GM12872 (cell line): ENCODE measurements at regions not wholly inside any gene's neighbourhood (a gene's known extent, or its start where the extent isn't known, plus 50 kb on each side); places are given as distances from the start of the nearest gene placed in this dataset.

ENCODE experiments used
- CTCF ChIP-seq: IDR thresholded peaks from 3 replicates; pipeline ENCODE4 v1.5.1; 2011; ENCODE audit warnings: low read depth, mild to moderate bottlenecking, low read length, moderate library complexity; ENCODE audit not compliant: insufficient read depth

- TF ChIP-seq CTCF = no peak
These were observed 349.5 kb downstream of the TGFB2 start for GRCh38 chr1:218694636-218695035.

- no peak for TF ChIP-seq CTCF
These were observed 350.4 kb downstream of the TGFB2 start for GRCh38 chr1:218695525-218695924.

DNA sequence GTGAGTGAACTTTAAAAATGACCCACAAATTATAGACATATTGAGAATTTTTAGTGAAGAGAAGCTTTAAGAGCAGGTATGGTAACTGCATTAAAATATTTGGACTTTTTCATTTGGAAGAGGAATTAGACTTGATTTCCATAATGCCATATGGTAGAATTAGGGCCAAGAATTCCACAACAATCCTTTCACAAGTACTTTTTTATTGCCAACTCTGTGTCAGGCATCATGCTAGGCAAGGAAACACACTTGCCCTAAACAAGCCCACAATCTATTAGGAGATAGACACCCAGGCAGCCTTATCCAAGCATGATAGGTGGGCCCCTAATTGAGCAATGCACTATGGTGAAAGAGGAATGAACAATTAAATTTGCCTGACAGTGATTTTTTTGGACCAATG, 353.0 kb downstream of the TGFB2 start:
- no peak for TF ChIP-seq CTCF

DNA sequence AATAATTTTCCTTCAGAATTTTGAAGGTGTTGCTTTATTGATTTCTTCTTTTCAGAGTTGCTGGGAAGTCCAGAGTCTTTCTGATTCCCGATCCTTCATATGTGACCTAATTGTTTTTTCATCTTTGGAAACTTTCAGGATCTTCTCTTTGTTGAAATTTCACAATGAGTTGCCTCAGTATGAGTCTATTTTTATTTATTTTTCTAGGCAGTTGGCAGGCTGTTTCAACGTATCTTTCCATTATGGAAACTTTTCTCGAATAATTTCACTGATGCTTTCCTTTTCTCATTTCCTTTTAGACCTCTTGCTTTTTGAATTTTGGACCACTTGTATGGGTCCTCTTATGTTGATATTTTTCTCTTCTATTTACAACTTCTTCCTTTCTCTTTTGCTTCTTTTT, 354.3 kb downstream of the TGFB2 start:
- TF ChIP-seq CTCF = no peak

GRCh38 chr1:218699865-218700264, 354.7 kb downstream of the TGFB2 start:
- TF ChIP-seq CTCF = no peak

DNA sequence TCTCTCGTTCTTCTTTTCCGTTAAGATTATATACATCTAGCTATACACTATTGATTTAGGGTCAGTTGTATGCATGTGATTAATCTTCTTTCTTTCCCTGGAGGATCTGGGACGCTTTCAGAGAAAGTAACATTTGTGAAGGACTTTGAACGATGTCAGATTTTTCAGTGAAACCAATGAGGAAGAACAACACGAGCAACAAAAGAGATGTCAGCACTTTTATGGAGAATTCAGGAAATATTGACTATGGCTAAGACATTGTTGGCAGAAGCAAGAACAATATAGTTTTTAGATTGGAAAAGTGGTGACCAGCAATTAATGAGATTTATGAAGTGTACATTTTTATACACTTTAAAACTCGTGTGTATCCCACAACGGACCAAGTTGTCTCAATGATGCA, 355.5 kb downstream of the TGFB2 start:
- TF ChIP-seq CTCF = no peak

DNA sequence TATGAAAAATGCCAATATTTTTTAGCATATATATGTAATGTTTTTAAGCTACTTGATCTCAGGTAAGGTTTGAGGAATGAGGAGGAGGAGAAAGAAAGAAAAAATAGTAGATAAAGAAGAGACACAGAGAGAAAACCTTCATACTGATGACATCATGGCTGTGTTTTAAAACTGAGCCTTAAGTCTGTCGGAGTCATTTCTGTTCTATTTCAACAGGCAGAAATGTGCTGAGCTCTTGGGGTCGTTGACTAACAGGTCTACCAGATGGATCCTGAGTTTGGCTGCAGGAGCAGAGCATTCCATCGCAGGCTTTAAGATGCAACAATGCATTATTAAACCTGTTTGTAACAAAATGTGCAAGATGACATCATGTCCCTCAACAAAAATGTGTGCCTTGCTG, 356.0 kb downstream of the TGFB2 start:
- no peak for TF ChIP-seq CTCF

- no peak for TF ChIP-seq CTCF
These were observed 357.6 kb downstream of the TGFB2 start for GRCh38 chr1:218702775-218703174.
